Right kidney (tissue), 1 donor: ENCODE measurements at regions not wholly inside any gene's neighbourhood (a gene's known extent, or its start where the extent isn't known, plus 50 kb on each side); places are given as distances from the start of the nearest gene placed in this dataset.
"Not testable (repeated sequence)": the region's sequence is repeated elsewhere in the genome, so short reads cannot be mapped to it uniquely, and the experiment has no call there.

ENCODE experiments used
- DNase-seq: peaks from one replicate; pipeline ENCODE4 v3.0.0-alpha.2; 2016

- no peak for DNase-seq
Measured at GRCh38 chr17:28247671-28248555, 71.1 kb upstream of the TMEM97 start.

DNA sequence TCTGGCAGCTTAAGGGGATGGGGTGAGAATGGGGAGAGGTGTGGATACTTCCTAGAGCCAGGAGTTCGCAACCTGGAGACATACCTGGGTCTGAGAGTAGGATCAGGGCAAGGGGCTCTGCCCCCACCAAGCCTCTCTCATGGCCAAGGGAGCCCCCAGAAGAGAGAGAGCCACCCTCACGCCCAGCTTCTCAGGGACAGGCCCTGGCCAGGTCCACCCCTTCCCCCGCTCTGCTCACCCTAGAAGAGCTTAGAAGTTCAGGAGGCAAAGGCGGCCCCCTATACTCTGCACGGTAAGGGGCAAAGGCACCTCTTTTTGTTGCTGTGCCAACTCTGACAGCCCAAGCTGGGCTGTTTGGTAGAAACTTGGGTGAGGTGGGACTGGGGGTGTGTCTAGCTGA, 69.3 kb upstream of the TMEM97 start:
- DNase-seq = no peak

- DNase-seq = no peak
Measured at GRCh38 chr17:28252436-28252835, 66.6 kb upstream of the TMEM97 start.

DNA sequence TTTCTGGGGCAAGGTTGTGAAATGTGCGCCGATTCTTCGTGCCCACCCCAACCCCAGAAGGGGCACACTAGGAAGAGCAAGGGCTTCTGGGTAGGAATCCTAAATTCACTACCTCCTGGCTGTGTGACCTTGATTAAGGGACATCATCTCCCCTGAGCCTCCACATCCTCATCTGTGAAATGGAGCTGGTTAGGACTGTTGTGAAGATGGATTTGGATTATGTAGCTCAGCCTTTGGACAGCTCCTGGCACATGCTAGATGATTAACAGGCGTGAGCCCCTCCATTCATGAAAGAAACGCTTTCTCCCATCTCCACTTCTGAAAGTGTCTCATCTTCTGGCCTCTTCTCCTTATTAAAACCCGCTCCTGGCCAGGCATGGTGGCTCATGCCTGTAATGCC, 65.3 kb upstream of the TMEM97 start:
- DNase-seq = no peak

DNA sequence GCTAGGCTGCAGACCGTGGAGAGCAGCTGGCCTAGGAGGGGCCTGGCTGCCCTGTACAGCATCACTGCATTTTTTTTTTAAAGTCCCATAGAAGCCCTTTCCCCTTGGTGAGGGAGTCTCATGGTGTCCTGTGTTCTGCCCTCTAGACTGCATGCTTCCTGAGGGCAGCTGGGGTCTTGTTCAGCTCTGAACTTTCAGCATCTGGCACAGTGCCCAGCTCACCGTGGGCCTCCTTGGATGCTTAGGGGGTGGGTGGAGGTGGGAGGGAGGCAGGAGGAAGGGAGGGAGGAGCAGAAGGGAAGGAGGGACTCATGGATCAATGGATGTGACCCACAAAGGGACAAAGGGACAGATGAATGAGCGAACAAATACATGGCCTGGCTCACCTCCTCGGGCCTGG, 63.4 kb upstream of the TMEM97 start:
- no peak for DNase-seq

DNA sequence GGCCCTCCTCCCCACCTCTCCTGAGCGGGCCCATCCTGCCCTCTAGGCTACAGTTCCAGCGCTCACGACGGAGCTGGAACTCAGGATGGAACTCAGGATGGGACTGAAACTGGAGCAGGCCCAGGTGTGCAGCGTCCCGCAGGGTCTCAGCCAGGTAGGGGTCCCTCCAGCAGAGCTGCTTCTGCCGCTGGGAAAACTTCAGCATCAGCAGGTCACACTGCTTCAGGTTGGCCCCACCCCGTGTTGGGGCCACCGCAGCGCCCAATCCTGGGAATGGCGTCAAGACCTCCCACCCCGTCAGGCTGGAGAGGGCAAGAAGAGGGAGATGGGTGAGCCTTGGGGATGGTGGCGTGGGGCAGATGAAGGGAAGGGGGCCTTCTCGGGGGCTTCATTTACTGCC, 62.6 kb upstream of the TMEM97 start:
- no peak for DNase-seq

GRCh38 chr17:28256881-28257280, 62.1 kb upstream of the TMEM97 start:
- no peak for DNase-seq

DNA sequence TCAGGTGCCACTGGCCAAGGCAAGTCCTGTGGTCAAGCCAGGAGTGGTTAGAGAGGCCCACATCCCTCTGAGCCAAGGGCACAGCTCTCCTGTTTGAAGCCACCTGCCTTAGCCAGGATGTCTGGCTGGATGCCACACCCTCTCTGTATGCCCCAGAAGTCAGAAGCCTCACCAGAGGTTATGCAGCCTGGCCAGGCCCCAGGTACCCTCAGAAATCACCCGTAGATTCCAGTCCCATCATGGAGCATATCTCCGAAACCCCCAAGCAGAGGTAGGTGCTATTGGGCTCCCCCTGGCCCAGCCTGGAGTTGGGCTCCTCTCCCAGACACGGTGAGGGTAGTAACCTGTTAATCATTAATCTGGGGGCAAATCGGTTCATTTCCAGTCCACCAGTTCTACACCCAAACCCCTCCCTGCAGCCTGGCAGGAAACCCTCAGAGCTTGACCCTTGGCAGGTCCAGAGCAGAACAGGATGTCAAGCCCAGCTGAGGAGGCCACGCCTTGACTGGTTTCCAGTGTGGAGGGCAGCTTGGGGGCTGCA, 60.6 kb upstream of the TMEM97 start:
- DNase-seq = peak; percentile 50

GRCh38 chr17:28261219-28261618, 57.8 kb upstream of the TMEM97 start:
- DNase-seq = no peak

DNA sequence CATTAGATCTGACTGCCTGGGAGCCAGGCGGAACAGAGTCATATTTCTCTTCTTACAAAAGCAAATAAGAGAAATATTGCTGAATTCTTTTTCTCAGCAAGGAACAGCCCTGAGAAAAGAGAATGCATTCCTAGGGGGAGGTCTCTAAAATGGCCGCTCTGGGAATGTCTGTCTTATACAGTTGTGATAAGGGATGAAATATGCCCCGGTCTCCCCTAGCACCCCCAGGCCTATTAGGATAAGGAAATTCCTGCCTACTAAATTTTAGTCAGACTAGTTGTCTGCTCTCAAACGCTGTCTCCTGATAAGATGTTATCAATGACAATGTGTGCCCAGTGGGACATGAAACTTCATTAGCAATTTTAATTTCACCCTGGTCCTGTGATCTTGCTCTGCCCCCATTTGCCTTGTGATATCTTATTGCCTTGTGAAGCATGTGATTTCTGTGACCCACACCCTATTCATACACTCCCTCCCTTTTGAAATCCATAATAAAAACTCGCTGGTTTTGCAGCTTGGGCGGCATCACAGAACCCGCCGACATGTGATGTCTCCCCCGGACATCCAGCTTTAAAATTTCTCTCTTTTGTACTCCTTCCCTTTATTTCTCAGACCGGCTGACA, 56.8 kb upstream of the TMEM97 start:
- DNase-seq = not testable (repeated sequence)

DNA sequence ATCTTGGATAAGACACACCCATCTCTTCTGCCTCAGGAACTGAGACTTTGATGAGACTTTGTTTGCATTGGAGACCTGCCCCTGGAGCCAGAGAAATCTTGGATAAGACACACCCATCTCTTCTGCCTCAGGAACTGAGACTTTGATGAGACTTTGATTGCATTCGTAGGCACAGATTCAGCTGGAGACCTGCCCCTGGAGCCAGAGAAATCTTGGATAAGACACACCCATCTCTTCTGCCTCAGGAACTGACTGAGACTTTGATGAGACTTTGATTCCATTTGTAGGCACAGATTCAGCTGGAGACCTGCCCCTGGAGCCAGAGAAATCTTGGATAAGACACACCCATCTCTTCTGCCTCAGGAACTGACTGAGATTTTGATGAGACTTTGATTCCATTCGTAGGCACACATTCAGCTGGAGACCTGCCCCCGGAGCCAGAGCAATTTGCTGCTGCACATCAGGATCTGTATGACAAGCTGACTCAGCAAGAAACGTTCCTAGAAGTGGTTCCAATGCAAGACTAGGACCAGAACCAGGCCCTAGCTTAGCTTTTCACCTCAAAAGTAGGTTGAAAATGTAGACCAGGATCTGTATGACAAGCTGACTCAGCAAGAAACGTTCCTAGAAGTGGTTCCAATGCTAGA, 54.0 kb upstream of the TMEM97 start:
- not testable (repeated sequence) for DNase-seq

- DNase-seq = not testable (repeated sequence)
Measured at GRCh38 chr17:28265856-28266546, 53.0 kb upstream of the TMEM97 start.

GRCh38 chr17:28266547-28266920, 52.5 kb upstream of the TMEM97 start:
- DNase-seq = not testable (repeated sequence)

DNA sequence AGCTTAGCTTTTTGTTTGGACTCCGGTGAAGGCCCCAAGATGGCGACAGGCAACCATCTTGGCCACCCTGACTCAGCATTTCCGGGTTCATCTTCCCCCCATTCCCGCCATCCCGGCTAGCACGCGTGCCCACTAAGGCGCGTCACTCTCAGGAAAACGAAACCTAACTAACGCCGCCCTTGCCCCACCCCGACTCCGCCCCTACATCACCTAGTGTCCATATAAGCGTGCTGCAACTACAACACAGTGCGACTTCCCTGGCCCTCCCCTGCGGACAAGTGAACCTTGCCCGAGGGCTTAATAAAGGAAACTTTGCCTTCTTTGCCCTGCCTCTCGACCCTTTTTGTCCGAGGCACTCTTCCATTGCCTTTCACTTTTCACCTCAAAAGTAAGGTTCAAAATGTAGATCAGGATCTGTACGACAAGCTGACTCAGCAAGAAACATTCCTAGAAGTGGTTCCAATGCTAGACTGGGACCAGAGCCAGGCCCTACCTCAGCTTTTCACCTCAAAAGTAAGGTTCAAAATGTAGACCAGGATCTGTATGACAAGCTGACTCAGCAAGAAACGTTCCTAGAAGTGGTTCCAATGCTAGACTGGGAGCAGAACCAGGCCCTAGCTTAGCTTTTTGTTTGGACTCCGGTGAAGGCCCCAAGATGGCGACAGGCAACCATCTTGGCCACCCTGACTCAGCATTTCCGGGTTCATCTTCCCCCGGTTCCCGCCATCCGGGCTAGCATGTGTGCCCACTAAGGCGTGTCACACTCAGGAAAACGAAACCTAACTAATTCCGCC, 51.9 kb upstream of the TMEM97 start:
- not testable (repeated sequence) for DNase-seq

DNA sequence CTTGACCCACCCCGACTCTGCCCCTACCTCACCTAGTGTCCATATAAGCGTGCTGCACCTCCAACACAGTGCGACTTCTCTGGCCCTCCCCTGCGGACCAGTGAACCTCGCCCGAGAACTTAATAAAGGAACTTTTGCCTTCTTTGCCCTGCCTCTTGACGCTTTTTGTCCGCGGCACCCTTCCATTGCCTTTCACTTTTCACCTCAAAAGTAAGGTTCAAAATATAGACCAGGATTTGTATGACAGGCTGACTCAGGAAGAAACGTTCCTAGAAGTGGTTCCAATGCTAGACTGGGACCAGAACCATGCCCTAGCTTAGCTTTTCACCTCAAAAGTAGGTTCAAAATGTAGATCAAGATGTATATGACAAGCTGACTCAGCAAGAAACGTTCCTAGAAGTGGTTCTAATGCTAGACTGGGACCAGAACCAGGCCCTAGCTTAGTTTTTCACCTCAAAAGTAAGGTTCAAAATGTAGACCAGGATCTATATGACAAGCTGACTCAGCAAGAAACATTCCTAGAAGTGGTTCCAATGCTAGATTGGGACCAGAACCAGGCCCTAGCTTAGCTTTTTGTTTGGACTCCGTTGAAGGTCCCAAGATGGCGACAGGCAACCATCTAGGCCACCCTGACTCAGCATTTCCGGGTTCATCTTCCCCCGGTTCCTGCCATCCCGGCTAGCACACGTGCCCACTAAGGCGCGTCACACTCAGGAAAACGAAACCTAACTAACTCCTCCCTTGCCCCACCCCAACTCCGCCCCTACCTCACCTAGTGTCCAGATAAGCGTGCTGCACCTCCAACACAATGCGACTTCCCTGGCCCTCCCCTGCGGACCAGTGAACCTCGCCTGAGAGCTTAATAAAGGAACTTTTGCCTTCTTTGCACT, 51.0 kb upstream of the TMEM97 start:
- no peak for DNase-seq

GRCh38 chr17:28268610-28269313, 50.2 kb upstream of the TMEM97 start:
- no peak for DNase-seq
